ENCODE measurements at regions not wholly inside any gene's neighbourhood (a gene's known extent, or its start where the extent isn't known, plus 50 kb on each side); places are given as distances from the start of the nearest gene placed in this dataset.
A peak's percentile ranks its signal among the peaks of the same experiment; 100 is the strongest.

DNA sequence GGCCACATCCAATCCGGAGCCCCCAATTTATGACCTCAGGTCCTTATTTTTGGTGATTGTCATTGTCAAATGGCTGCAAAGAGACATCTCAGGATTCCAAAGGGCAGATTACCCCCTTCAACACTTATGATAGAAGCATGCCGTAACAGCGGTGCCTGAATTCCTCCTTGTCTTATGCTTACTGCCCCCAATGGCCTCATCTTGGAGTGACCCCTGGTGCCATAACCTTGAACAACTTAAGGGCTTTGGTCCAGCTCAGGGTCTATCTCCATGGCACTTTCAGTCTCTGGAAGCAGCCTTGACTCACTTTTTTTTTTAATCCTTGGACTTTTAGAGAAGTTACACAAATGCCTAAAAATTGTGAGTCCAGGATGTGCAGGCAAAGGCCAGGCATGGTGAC, 171.6 kb upstream of the ZNF507 start:
- no peaks in the 10 kb centered on the region for H3K9me3 Mint-ChIP-seq
- peaks cover 3 to 14% of the 10 kb centered on the region in 2 donors for H3K27me3 Mint-ChIP-seq
- H3K36me3 Mint-ChIP-seq = no peaks in the 10 kb centered on the region

DNA sequence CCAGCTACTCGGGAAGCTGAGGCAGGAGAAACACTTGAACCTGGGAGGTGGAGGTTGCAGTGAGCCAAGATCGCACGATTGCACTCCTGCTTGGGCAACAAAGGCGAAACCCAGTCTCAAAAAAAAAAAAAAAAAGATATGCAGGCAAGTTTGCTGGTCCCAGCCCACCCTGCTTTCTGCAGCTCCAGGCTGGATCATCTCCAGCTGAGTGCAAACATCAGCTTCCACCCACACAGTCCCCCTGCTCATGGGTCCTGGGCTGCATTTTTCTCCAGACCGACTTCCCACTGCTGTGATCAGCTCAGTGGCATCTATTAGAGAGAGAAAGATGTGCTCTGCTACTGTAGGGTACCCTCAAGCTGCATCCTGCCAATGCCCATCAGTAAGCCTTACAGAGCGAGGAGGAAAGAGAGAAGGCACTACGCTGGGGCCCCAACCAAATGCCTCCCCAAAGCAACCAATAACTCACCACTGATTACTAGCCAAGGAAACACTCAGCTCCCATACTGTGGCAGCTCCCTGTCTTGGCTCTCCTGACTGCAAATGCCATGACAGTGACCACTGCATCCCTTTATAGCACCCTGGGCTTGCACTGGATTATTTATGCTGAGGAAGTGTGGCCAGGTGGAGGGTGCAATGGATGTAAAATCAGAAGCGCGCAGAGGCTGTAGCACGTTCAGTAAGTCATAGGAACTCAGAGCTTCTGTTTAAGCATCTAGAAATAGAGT, 170.9 kb upstream of the ZNF507 start:
- H3K9me3 Mint-ChIP-seq = no peaks in the 10 kb centered on the region

More for the DNA sequence above, 171.6 kb upstream of the ZNF507 start:
- Mint-ChIP-seq H3K4me3 (no peak overlapping the region), H3K4me1 (ENCODE audit: low read depth in 2 of 2) (no peaks in the 10 kb centered on the region), H3K27ac (no peak overlapping the region)
- DNase-seq (ENCODE audit: low spot score) (no peak), ATAC-seq (no peak)

DNA sequence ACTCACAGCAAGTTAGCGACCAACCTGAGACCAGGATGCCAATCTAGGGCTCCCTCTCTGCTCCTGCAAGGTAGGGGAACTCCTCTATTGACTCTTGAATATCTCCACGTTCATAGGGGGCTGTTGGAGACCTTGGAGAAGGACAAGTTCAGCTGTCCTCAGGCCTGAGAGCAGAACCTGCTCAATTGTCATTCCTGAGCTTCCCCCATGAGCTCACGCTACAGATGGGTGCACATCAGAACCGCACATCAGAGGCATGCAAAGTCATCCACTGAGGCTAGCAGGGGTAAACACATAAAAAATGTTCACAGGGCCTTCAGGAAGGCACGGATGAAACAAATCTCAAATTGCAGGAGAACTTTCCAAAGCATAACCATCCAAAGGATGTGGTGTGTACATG, 168.8 kb upstream of the ZNF507 start:
- DNase-seq (ENCODE audit: low spot score) (no peak), ATAC-seq (no peak)
- Mint-ChIP-seq H3K4me3 (no peak overlapping the region), H3K36me3 (no peaks in the 10 kb centered on the region), H3K27me3 (peaks cover 0 to 3% of the 10 kb centered on the region in 2 donors), H3K9me3 (no peaks in the 10 kb centered on the region), H3K27ac (no peak overlapping the region), H3K4me1 (ENCODE audit: low read depth in 2 of 2) (no peaks in the 10 kb centered on the region)

More for the DNA sequence above, 170.9 kb upstream of the ZNF507 start:
- Mint-ChIP-seq H3K4me3 (no peak overlapping the region), H3K27me3 (peaks cover 0 to 8% of the 10 kb centered on the region in 2 donors), H3K4me1 (ENCODE audit: low read depth in 2 of 2) (no peaks in the 10 kb centered on the region), H3K27ac (no peak overlapping the region), H3K36me3 (no peaks in the 10 kb centered on the region)
- DNase-seq (ENCODE audit: low spot score) (no peak), ATAC-seq (no peak)

DNA sequence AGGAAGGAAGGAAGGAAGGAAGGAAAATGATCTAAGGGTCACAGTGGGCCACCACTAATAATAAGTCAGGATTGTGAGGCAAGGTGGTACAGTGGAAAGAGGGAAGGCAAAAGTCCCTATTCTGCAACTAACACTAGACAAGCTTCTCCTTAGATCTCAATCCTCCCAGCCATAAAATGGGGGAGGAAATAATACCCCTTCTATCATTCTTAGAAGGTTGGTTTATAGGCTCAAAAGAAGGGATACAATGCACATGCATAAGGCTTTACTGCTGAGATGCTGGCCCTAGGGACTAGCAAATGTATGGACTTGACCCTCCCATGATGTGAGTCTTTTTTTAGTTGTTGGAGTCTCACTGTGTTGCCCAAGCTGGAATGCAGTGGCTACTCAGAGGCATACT, 167.7 kb upstream of the ZNF507 start:
- DNase-seq (ENCODE audit: low spot score) = no peak

DNA sequence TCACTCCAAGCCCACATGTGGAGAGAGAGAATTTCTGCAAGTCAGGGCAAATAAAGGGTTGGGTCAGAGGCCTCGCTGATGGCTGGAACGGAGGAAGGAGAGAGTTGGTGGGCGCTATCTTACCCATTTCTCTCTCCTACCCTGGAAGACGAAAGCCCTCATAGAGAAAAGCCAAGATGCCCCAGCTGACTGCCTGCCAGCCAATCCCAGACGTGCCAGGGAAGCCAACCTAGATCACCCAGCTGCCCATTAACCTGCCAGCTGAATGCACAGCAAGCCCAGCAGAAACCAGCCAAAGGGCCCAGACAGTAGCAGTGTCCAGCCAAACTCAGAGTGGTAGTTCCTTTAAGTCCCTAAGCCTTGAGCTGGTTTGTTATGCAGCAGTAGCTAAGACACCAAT, 167.0 kb upstream of the ZNF507 start:
- no peak for ATAC-seq
- DNase-seq (ENCODE audit: low spot score) = no peak
- no peaks in the 10 kb centered on the region for H3K4me1 Mint-ChIP-seq (ENCODE audit: low read depth in 2 of 2)
- H3K36me3 Mint-ChIP-seq = no peaks in the 10 kb centered on the region
- no peak overlapping the region for H3K4me3 Mint-ChIP-seq
- no peaks in the 10 kb centered on the region for H3K9me3 Mint-ChIP-seq
- H3K27me3 Mint-ChIP-seq = no peaks in the 10 kb centered on the region
- no peak overlapping the region for H3K27ac Mint-ChIP-seq

More for the DNA sequence above, 167.7 kb upstream of the ZNF507 start:
- no peak overlapping the region for H3K4me3 Mint-ChIP-seq
- no peaks in the 10 kb centered on the region for H3K36me3 Mint-ChIP-seq
- no peak for ATAC-seq
- no peaks in the 10 kb centered on the region for H3K9me3 Mint-ChIP-seq
- H3K4me1 Mint-ChIP-seq (ENCODE audit: low read depth in 2 of 2) = no peaks in the 10 kb centered on the region
- H3K27me3 Mint-ChIP-seq = no peaks in the 10 kb centered on the region
- no peak overlapping the region for H3K27ac Mint-ChIP-seq

DNA sequence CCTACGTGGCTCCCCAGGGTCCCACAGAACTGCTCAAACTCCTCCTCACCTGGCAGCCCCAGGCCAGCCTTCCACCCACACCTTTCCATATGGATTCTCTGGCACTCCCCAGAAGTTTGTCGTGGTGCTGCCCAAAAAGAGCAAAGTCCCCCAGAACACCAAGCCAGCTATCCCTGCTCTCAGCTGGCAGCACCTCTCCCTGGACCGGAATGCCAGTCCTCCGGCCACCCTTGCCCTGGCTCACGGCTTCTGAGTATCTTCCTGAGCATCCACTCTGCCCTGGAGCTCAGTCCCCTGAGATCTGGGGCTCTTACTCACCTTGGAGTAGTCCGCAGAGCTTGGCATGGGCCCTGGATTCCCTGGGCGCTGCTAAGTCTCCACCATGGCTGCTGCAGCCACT, 166.5 kb upstream of the ZNF507 start:
- DNase-seq (ENCODE audit: low spot score) = no peak
- Mint-ChIP-seq H3K27me3 (no peaks in the 10 kb centered on the region), H3K4me3 (no peak overlapping the region), H3K9me3 (no peaks in the 10 kb centered on the region), H3K27ac (no peak overlapping the region), H3K4me1 (ENCODE audit: low read depth in 2 of 2) (no peaks in the 10 kb centered on the region), H3K36me3 (no peaks in the 10 kb centered on the region)
- ATAC-seq = no peak

DNA sequence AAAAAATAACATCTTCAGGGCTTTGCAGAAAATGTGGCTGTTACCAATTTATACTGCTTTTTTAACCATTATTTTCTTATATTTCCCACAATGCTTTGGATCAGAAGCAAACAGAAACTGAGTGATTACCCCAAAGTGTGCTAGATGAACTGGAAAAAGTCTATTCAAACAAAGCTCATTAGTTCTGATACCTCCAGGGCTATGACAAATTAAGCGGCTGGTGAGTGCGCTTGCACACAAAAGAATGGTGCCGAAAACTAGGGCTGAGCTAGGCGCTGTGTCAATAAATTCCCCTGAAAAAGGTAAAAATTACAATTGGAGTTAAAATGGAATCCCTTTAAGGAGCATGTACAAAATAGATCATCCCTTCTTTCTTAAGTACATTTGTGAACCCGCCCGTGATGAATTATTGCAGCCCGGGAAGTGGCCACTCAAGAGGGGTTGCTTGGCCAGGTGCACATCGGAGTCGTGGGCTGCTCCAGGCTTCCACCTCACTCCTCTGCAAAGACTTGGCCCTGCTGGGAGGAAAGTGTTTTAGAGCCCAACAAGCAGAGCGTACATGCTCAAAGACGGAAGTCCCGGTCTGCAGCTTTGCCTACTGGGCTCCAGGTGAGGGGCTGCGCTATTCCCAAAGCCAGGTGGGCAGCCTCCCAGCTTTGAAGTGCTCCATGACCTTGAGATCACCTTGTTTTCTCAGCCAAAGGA, 164.0 kb upstream of the ZNF507 start:
- Mint-ChIP-seq H3K4me1 (ENCODE audit: low read depth in 2 of 2) (no peaks in the 10 kb centered on the region), H3K4me3 (no peak overlapping the region), H3K27ac (no peak overlapping the region), H3K9me3 (no peaks in the 10 kb centered on the region), H3K36me3 (no peaks in the 10 kb centered on the region), H3K27me3 (no peaks in the 10 kb centered on the region)
- DNase-seq (ENCODE audit: low spot score) = no peak
- ATAC-seq = no peak

DNA sequence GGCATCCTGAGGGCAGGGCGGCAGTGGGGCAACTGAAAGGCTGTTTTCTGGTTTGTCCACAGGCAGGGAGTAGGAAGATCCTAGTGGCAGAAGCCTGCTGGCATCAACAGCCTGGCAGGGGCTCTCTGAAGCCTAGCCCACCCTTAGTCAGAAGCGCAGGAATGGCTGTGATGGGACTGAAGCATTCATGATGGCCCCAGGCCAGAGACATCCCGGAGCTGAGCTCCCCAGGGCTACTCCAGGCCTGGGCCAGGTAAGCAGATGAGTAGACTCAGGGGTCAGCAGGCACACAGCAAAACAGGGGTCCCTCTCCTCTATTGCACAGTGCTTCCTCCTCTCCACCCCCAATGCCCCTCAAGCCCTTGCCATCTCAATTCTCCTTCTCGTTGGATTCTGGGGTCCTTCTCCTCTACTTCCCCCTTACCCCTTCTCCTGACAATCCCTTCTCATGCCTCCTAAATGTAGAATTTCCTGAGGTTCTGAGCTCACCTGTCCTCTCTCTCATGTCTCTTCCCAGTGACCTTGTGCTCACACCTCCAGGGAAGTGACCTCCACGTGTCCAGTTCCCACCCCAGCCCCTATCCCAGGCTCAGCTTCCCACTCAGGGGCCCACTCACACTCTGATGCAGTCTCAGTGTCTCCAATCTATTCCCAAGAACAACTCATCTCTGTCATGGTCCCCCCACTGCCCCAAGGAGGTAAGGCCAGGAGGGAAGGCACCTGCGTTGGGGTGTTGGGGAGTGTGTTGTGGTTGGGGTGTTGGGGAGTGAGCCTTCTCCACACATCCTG, 158.7 kb upstream of the ZNF507 start:
- H3K27me3 Mint-ChIP-seq = peaks cover 23 to 30% of the 10 kb centered on the region in 2 donors
- peak in 1 of 2 donors; percentile 53 for ATAC-seq
- H3K4me1 Mint-ChIP-seq (ENCODE audit: low read depth in 2 of 2) = no peaks in the 10 kb centered on the region
- DNase-seq (ENCODE audit: low spot score) = no peak
- H3K36me3 Mint-ChIP-seq = no peaks in the 10 kb centered on the region
- H3K9me3 Mint-ChIP-seq = no peaks in the 10 kb centered on the region
- H3K27ac Mint-ChIP-seq = no peak overlapping the region
- H3K4me3 Mint-ChIP-seq = no peak overlapping the region

DNA sequence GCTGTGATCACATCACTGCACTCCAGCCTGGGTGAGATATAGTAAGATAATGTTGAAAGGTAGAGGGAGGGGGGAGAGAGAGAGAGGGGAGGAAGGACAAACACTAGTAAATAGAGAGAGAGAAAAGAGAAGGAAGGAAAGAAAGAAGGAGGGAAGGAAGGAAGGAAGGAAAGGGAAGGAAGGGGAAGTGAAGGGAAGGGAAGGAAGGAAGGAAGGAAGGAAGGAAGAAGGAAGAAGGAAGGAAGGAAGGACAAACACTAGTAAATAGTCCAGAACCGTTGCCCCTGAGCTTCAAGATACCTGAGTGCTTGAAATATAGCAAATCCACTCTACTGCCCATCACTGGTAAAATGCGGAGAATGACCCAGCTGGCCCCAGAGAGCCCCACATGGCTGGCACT, 156.5 kb upstream of the ZNF507 start:
- no peak for ATAC-seq
- no peak overlapping the region for H3K27ac Mint-ChIP-seq

DNA sequence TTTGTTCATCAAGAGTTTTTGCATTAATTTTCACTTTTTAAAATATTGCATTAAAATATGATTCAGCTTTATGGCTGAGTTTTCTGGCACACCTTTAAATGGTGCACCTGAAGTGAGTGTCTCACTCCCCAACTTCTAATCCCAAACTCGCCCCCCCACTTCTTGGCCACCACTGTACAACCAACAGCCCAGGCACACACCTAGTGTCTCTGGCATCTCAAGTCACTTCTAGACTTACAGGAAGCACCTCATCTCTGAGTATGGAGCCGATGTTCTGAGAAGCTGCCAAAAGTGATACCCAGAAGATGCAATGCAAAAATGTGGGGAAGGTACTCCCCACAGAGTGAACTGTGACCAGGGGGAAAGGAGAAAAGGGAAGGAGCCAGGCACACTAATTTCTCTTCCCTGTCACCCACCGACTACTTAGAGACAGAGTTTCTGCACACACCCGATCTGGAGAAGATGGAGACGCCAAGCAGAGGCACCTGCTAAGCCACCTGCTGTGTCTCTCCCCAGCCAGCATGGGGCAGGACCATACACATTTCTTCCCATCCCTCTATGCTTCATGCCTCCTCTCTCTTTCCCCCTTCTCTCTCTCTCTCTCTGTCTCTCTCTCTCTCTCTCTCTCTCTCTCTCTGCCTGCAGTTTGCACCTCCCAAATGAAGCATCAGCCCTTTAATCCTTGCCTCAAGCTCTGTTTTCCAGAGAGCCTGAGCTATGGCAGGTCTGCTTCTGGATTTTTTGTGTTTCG, 155.3 kb upstream of the ZNF507 start:
- H3K27ac Mint-ChIP-seq = no peak overlapping the region
- H3K4me3 Mint-ChIP-seq = no peak overlapping the region
- ATAC-seq (no peak), DNase-seq (ENCODE audit: low spot score) (no peak)
- H3K36me3 Mint-ChIP-seq = no peaks in the 10 kb centered on the region
- peaks cover 35 to 44% of the 10 kb centered on the region in 2 donors for H3K27me3 Mint-ChIP-seq
- no peaks in the 10 kb centered on the region for H3K4me1 Mint-ChIP-seq (ENCODE audit: low read depth in 2 of 2)
- no peaks in the 10 kb centered on the region for H3K9me3 Mint-ChIP-seq

More for the DNA sequence above, 156.5 kb upstream of the ZNF507 start:
- no peak for DNase-seq (ENCODE audit: low spot score)
- Mint-ChIP-seq H3K4me3 (no peak overlapping the region), H3K4me1 (ENCODE audit: low read depth in 2 of 2) (no peaks in the 10 kb centered on the region), H3K27me3 (peaks cover 35 to 41% of the 10 kb centered on the region in 2 donors), H3K9me3 (no peaks in the 10 kb centered on the region), H3K36me3 (no peaks in the 10 kb centered on the region)

DNA sequence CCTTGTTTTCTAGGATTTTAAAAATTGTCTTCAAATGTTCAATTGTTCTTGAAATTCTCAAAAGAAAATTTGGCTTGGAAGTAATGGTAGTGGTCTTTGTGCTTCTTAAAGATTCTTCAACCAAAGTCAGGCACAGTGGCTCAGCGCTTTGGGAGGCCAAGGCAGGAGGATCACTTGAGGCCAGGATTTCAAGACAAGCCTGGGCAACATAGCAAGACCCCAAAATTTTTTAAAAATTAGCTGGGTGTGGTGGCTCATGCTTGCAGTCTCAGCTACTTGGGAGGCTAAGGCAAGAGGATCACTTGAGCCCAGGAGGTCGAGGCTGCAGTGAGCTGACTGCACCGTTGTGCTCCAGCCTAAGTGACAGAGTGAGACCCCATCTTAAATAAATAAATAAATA, 153.5 kb upstream of the ZNF507 start:
- H3K9me3 Mint-ChIP-seq = no peaks in the 10 kb centered on the region
- ATAC-seq = no peak
- no peaks in the 10 kb centered on the region for H3K36me3 Mint-ChIP-seq
- H3K27me3 Mint-ChIP-seq = peaks cover 35 to 44% of the 10 kb centered on the region in 2 donors
- H3K27ac Mint-ChIP-seq = no peak overlapping the region
- H3K4me1 Mint-ChIP-seq (ENCODE audit: low read depth in 2 of 2) = no peaks in the 10 kb centered on the region
- no peak overlapping the region for H3K4me3 Mint-ChIP-seq
- no peak for DNase-seq (ENCODE audit: low spot score)

DNA sequence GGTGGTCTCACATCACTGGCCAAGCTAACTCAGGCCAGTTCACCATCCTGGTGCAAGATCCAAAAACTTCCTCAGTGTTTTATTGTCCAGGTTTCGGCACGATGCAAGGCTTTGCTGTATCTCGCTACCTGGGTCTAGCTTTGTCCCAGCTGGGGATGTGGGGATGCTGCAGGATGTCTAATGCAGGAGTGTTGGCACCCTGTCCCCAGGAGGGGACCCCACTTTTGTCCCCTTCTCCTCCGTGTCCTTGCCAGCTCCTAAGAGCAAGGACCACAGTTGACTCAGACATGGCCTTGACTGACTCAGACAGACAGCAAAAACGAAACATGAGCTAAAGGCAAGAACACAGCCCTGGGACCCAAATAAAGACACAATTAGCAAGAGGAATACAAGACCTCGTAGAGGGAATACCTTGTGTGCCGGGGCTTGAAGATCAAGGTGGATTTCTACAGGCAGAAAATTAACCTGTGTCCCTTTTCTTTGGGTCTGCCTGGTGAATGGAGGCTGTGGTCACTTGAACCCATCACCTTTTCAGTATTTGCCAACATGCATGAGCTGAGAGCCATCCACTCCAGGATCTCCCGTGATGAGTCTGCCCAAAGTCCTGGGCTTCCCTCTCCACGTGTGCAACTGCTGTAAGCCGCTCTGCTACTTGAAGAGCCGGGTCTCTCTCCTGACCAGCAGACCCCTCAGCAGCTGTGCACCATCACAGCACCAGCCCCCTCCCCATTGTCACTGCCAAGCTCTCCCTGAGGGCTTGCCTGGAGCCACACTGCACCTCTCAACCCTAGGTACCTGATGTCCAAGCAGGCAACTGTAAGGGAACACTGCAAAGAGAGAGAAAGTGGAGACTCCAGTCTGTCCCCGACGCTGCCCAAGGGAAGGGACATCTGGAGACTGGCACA, 149.5 kb upstream of the ZNF507 start:
- DNase-seq (ENCODE audit: low spot score) = no peak
- peaks cover under 1 to 6% of the 10 kb centered on the region in 2 donors for H3K4me1 Mint-ChIP-seq (ENCODE audit: low read depth in 2 of 2)
- no peak overlapping the region for H3K4me3 Mint-ChIP-seq
- ATAC-seq = no peak
- no peaks in the 10 kb centered on the region for H3K9me3 Mint-ChIP-seq
- no peak overlapping the region for H3K27ac Mint-ChIP-seq
- H3K27me3 Mint-ChIP-seq = peaks cover 15% of the 10 kb centered on the region in 2 donors
- H3K36me3 Mint-ChIP-seq = no peaks in the 10 kb centered on the region

Measured in natural killer cell treated with Interleukin-12 subunit alpha and Interleukin-12 subunit beta and Interleukin-15 and Interleukin-18, amount 100 ng/mL, for 72 hours (primary cell).